H9 (cell line): ENCODE measurements at regions not wholly inside any gene's neighbourhood (a gene's known extent, or its start where the extent isn't known, plus 50 kb on each side); places are given as distances from the start of the nearest gene placed in this dataset.

Experiments
- DNase-seq: peaks from one replicate; pipeline ENCODE4 v3.0.0-alpha.2; 2017
- H2AFZ ChIP-seq: one replicate; pipeline ENCODE4 v1.6.1; 2013; ENCODE audit warnings: mild to moderate bottlenecking, low read length, control low read depth, moderate library complexity
- H2AK5ac ChIP-seq: 2 replicates; pipeline ENCODE4 v1.6.1; 2013; ENCODE audit warnings: low read length, control low read depth, mixed read lengths; ENCODE audit not compliant: insufficient read length
- H2BK120ac ChIP-seq: one replicate; pipeline ENCODE4 v1.6.1; 2013; ENCODE audit warnings: low read depth, mild to moderate bottlenecking, low read length, control low read depth, inconsistent platforms; ENCODE audit not compliant: poor library complexity, severe bottlenecking
- H2BK12ac ChIP-seq: 2 replicates; pipeline ENCODE4 v1.6.1; 2013; ENCODE audit warnings: low read length, control low read depth, mixed read lengths, low read depth; ENCODE audit not compliant: insufficient read length
- H2BK15ac ChIP-seq: 2 replicates; pipeline ENCODE4 v1.6.1; 2013; ENCODE audit warnings: low read depth, low read length, control low read depth
- H2BK20ac ChIP-seq: one replicate; pipeline ENCODE4 v1.6.1; 2013; ENCODE audit warnings: low read depth, mild to moderate bottlenecking, low read length, control low read depth, inconsistent platforms; ENCODE audit not compliant: poor library complexity, severe bottlenecking
- H2BK5ac ChIP-seq: 2 replicates; pipeline ENCODE4 v1.6.1; 2013; ENCODE audit warnings: low read length, control low read depth, mixed read lengths; ENCODE audit not compliant: insufficient read length
- H3K14ac ChIP-seq: 2 replicates; pipeline ENCODE4 v1.6.1; 2013; ENCODE audit warnings: low read length, control low read depth; ENCODE audit not compliant: insufficient read depth
- H3K18ac ChIP-seq: 2 replicates; pipeline ENCODE4 v1.6.1; 2013; ENCODE audit warnings: low read depth, mild to moderate bottlenecking, mixed read lengths, low read length, control low read depth; ENCODE audit not compliant: insufficient read length
- H3K23ac ChIP-seq: 2 replicates; pipeline ENCODE4 v1.6.1; 2013; ENCODE audit warnings: low read length, control low read depth, mixed read lengths, low read depth; ENCODE audit not compliant: insufficient read length
- H3K23me2 ChIP-seq: 2 replicates; pipeline ENCODE4 v1.6.1; 2013; ENCODE audit warnings: low read depth, mild to moderate bottlenecking, mixed read lengths, low read length, control low read depth; ENCODE audit not compliant: insufficient read length, poor library complexity, severe bottlenecking
- H3K27ac ChIP-seq: 2 replicates; pipeline ENCODE4 v1.5.1; 2013; ENCODE audit warnings: low read length, control low read depth, mixed read lengths, low read depth; ENCODE audit not compliant: insufficient read length
- H3K27me3 ChIP-seq: 2 replicates; pipeline ENCODE4 v1.6.1; 2013; ENCODE audit warnings: low read length, control low read depth, inconsistent platforms; ENCODE audit not compliant: insufficient read depth
- H3K4ac ChIP-seq: 2 replicates; pipeline ENCODE4 v1.6.1; 2013; ENCODE audit warnings: low read depth, mild to moderate bottlenecking, control low read depth, inconsistent platforms, low read length, moderate library complexity
- H3K4me1 ChIP-seq: 2 replicates; pipeline ENCODE4 v1.6.1; 2013; ENCODE audit warnings: low read length, control low read depth, inconsistent platforms; ENCODE audit not compliant: insufficient read depth
- H3K4me2 ChIP-seq: 2 replicates; pipeline ENCODE4 v1.6.1; 2013; ENCODE audit warnings: low read length, control low read depth, mixed read lengths; ENCODE audit not compliant: insufficient read length, insufficient read depth
- H3K56ac ChIP-seq: 2 replicates; pipeline ENCODE4 v1.6.1; 2013; ENCODE audit warnings: low read depth, mild to moderate bottlenecking, mixed read lengths, low read length, control low read depth; ENCODE audit not compliant: insufficient read length
- H3K79me1 ChIP-seq: 2 replicates; pipeline ENCODE4 v1.6.1; 2013; ENCODE audit warnings: low read depth, mild to moderate bottlenecking, moderate library complexity, low read length, control low read depth, inconsistent platforms; ENCODE audit not compliant: insufficient read depth, poor library complexity, severe bottlenecking
- H3K79me2 ChIP-seq: 2 replicates; pipeline ENCODE4 v1.6.1; 2013; ENCODE audit warnings: low read length, control low read depth, inconsistent platforms; ENCODE audit not compliant: insufficient read depth
- H3K9ac ChIP-seq: 2 replicates; pipeline ENCODE4 v1.6.1; 2013; ENCODE audit warnings: low read length, control low read depth, mixed read lengths; ENCODE audit not compliant: insufficient read length; ENCODE audit errors: extremely low read depth
- H3K9me3 ChIP-seq: one replicate; pipeline ENCODE4 v1.6.1; 2013; ENCODE audit warnings: low read depth, low read length, inconsistent platforms; ENCODE audit not compliant: control insufficient read depth
- H3T11ph ChIP-seq: one replicate; pipeline ENCODE4 v1.6.1; 2013; ENCODE audit warnings: mild to moderate bottlenecking, low read length, control low read depth, inconsistent platforms
- H4K20me1 ChIP-seq: one replicate; pipeline ENCODE4 v1.6.1; 2013; ENCODE audit not compliant: control insufficient read depth, insufficient read length, insufficient read depth
- H4K5ac ChIP-seq: 2 replicates; pipeline ENCODE4 v1.6.1; 2013; ENCODE audit warnings: low read depth, mild to moderate bottlenecking, mixed read lengths, low read length, control low read depth; ENCODE audit not compliant: insufficient read length
- H4K8ac ChIP-seq: replicated peaks from 2 replicates; pipeline ENCODE4 v1.6.1; 2013; ENCODE audit warnings: low read length, control low read depth, mixed read lengths, low read depth; ENCODE audit not compliant: insufficient read length
- H4K91ac ChIP-seq: 2 replicates; pipeline ENCODE4 v1.6.1; 2013; ENCODE audit warnings: low read depth, mild to moderate bottlenecking, moderate library complexity, mixed read lengths, low read length, control low read depth; ENCODE audit not compliant: insufficient read length
- H3K27ac Mint-ChIP-seq, 3 experiments: 2 replicates in 2 of 3; 3 replicates in 1 of 3; pipeline ENCODE4 v1.8.0; 2020 to 2021; ENCODE audit warnings: mixed read lengths in 3 of 3, mild to moderate bottlenecking in 1 of 3, moderate library complexity in 1 of 3
- H3K27me3 Mint-ChIP-seq: 2 replicates; pipeline ENCODE4 v1.8.0; 2021; ENCODE audit warnings: low read depth, mild to moderate bottlenecking, moderate library complexity, mixed read lengths
- H3K36me3 Mint-ChIP-seq, 3 experiments: 2 replicates in 2 of 3; 3 replicates in 1 of 3; pipeline ENCODE4 v1.8.0; 2020 to 2021; ENCODE audit warnings: low read depth in 3 of 3, mixed read lengths in 3 of 3; ENCODE audit not compliant: insufficient read depth in 1 of 3
- H3K4me1 Mint-ChIP-seq, 2 experiments: 2 replicates each; pipeline ENCODE4 v1.8.0; 2020; ENCODE audit warnings: mixed read lengths in 2 of 2
- H3K4me3 Mint-ChIP-seq, 2 experiments: 2 replicates in 1 of 2; 3 replicates in 1 of 2; pipeline ENCODE4 v1.8.0; 2020 to 2021; ENCODE audit warnings: mild to moderate bottlenecking in 2 of 2, mixed read lengths in 2 of 2, moderate library complexity in 1 of 2
- H3K9me3 Mint-ChIP-seq, 2 experiments: 2 replicates in 1 of 2; 3 replicates in 1 of 2; pipeline ENCODE4 v1.8.0; 2020; ENCODE audit warnings: mild to moderate bottlenecking in 2 of 2, mixed read lengths in 2 of 2, moderate library complexity in 1 of 2
- CTCF ChIP-seq: fragments of 200-600 bp; sonication (generic); conservative IDR thresholded peaks from 3 replicates; pipeline ENCODE4 v1.8.0; 2021; ENCODE audit warnings: antibody characterized with exemption, mild to moderate bottlenecking
- WGBS: extraction: QIAGEN DNeasy Blood & Tissue Kit; methylation state at CpG from one replicate; pipeline ENCODE4 v1.1.7; 2013; ENCODE audit warnings: missing lambda C conversion rate, low lambda C conversion rate, mixed read lengths; ENCODE audit not compliant: insufficient read length; ENCODE audit errors: extremely low coverage; 5-methylcytosine and 5-hydroxymethylcytosine counted together

GRCh38 chr3:153885359-153885758 lies 235.8 kb upstream of the ARHGEF26 start:
- Histone ChIP-seq H2AK5ac (no peak overlapping the region), H3K56ac (no peak overlapping the region), H3K4ac (no peak overlapping the region), H2BK15ac (no peak overlapping the region), H3K4me2 (no peak overlapping the region), H2AFZ (no peak overlapping the region), H2BK120ac (no peak overlapping the region), H3K23ac (no peak overlapping the region), H3K27me3 (no peaks in the 10 kb centered on the region), H3K79me2 (no peaks in the 10 kb centered on the region), H3K79me1 (no peaks in the 10 kb centered on the region), H4K8ac (no peak overlapping the region), H3K9me3 (no peaks in the 10 kb centered on the region), H3K9ac (no peak overlapping the region), H2BK20ac (no peak overlapping the region), H4K5ac (no peak overlapping the region), H3K14ac (no peak overlapping the region), H2BK5ac (no peak overlapping the region), H3K27ac (no peak overlapping the region), H3T11ph (no peak overlapping the region), H2BK12ac (no peak overlapping the region), H4K91ac (no peak overlapping the region), H3K23me2 (no peaks in the 10 kb centered on the region), H3K4me1 (no peaks in the 10 kb centered on the region), H4K20me1 (no peaks in the 10 kb centered on the region), H3K18ac (no peak overlapping the region)
- no peak overlapping the region for H3K4me3 Mint-ChIP-seq
- no peaks in the 10 kb centered on the region for H3K4me1 Mint-ChIP-seq
- H3K27ac Mint-ChIP-seq = no peak overlapping the region
- DNase-seq = no peak
- no peaks in the 10 kb centered on the region for H3K36me3 Mint-ChIP-seq
- no CpG with 5 or more reads among the region's 2 CpGs for WGBS
- no peak for TF ChIP-seq CTCF
- H3K9me3 Mint-ChIP-seq = no peaks in the 10 kb centered on the region
- no peaks in the 10 kb centered on the region for H3K27me3 Mint-ChIP-seq
